GM18951 (cell line): ENCODE measurements at regions not wholly inside any gene's neighbourhood (a gene's known extent, or its start where the extent isn't known, plus 50 kb on each side); places are given as distances from the start of the nearest gene placed in this dataset.

ENCODE experiments used
- POLR2A ChIP-seq: IDR thresholded peaks from 4 replicates; pipeline ENCODE4 v1.6.1; 2011; ENCODE audit warnings: mild to moderate bottlenecking; ENCODE audit not compliant: insufficient read length, insufficient read depth; ENCODE audit errors: extremely low read depth
- in situ Hi-C: fragments of 300-500 bp; cut with MboI; formaldehyde crosslinking; loops from one replicate; pipeline ENCODE4 v1.12.0; 2022; ENCODE audit warnings: low sequenced_read_pairs, mixed read lengths, inconsistent platforms; ENCODE audit not compliant: unreplicated experiment

DNA sequence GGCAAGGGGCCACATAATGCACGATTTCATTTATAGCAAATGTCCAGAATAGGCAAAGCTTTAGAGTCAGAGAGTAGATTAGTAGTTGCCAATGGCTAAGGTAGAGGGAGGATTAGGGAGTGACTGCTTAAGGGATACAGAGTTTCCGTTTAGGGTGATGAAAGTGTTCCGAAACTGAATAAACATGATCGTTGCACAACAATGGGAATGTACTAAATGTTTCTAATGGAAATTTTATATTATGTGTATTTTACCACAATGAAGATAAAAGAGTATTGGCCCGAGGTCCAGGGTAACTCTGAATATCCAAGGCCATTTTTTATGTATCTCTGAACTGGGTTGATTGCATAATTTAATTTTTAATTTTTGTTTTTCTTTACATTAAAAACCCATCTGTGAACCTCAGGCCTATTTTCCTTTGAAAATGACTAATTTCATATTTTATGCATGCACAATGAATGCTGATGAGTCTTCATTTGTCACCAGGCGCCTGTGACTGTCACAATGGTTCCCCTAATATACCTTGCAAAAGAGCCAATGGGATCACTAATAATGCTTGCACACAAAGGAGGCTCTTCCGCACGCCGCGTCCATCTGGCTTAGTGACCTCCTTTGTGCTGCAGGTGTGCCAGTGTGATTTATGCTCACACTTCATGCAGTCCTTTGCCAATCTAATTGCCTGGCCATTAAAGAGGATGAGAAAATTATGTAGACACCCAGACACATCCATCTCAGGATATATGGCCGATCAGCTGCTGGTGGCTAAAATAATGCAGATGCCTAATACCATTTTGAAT lies 612.5 kb downstream of the CDH26 start:
- no peak for TF ChIP-seq POLR2A
- in situ Hi-C loops = no loop called here

DNA sequence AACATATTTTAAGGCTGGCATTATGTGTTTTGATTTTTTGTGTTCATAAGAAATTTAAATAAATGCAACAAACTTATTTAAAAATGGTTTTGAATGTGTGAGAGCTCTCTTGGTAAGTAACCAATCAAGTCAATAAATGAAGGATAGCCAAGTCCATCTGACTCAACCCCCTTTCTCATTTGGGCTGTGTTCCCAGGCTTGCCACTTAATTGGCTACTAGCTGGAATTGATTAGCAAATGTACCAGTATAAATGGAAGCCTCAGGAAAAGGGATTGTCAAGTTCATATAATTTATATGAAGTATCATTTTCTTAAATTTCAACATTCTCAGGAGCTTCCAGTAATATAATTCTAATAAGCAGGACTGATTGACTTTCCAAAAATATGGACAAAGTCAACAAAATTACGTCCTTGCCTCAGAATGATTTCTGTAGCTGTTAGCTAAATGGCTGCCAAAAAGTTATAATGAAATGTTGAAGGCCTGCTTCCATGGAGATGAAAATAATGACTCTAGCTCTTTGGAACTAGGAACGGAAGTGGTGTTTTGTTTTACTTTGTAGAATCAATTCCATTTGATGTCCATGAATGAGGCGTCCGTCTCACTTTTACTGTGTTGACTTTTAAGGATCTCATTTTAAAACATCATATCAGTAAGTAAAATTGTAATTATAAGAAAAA lies 614.9 kb downstream of the CDH26 start:
- in situ Hi-C loops = no loop called here

DNA sequence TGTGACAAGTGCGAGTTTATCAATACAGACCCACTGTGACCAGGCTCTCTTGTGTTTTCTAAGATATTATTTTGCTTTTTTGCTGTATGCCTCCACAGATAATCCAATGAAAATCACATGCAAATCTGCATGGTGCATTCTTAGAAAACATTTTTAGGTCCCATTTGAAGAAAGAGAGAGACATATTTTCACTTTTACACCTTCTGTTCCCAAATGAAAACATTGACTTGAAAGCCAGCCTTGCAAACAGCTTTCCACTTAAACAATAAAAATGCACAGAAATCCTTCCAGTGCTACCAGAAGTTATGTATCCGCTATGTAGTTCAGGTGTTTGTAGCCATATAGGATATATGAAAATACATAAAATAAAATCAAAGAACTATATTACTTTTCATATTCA lies 618.0 kb downstream of the CDH26 start:
- no peak for TF ChIP-seq POLR2A
- in situ Hi-C loops = no loop called here

More for the DNA sequence above, 614.9 kb downstream of the CDH26 start:
- no peak for TF ChIP-seq POLR2A

DNA sequence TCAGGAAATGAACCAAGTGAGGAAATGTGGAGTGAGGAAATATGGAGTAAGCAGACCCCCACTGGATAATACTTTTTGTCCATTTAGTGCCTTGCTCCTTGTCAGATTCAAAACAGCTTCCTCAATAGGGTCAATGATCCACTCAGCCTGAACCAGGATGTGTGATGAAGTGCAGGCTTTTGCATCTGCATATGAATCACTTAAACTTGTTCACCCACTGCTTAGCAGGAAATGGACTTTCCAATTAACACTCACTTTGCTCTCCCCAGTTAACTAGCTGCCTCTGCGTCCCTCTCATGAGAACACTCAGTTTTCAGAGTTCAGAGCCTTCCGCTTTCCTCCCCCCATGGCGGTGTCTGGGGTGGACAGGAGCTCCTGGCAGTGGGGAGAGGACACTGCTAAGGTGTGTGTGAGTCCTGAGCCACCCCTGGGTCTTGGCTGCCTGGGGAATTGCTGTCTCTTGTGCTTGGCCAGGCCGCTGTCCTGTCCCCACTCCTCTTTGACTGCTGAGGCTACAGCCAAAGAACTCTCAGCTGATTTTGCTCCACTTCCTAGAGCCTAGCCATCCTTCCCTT lies 621.8 kb downstream of the CDH26 start:
- in situ Hi-C loops = no loop called here
- no peak for TF ChIP-seq POLR2A

DNA sequence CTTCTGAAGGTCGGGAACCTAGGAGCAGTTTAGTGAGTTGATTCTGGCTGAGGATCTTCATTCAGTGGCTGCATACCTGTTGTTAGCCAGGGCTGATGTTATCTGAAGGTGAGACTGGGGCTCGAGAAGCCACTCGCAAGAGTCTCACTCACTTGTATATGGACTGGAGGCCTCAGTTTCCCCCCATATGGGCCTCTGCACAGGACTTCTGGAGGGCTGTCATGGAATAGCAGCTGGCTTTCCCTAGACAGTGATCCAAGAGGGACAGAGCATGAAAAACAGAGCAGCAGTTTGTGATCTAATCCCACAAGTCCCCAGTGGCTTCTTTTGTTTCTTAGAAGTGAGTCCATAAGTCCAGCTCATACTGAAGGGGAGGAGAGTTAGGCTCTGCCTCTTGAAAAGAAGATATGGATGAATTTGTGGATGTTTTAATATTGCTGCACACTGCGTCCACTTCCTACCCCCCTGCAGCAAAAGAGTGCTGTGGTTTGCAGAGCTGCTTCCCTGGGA lies 623.4 kb downstream of the CDH26 start:
- TF ChIP-seq POLR2A = no peak
- in situ Hi-C loops = no loop called here

DNA sequence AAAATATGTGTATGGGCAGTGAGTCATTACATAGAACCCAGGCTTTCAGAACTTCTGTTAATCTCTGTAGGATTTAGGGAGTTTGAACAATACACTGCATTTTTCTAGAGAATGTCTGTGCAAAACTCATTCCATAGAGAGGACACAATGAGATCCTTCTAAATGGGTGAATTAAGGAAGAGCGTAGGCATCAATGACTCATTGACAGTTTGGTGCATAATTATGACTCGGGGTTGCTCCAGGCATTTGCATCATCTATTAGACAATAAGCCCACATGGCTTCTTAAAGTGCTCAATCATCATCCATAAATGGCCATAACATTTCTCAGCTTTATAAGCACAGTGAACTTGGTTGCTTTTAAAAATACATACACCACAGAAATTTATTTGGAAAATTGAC lies 625.5 kb downstream of the CDH26 start:
- no peak for TF ChIP-seq POLR2A
- in situ Hi-C loops = no loop called here

DNA sequence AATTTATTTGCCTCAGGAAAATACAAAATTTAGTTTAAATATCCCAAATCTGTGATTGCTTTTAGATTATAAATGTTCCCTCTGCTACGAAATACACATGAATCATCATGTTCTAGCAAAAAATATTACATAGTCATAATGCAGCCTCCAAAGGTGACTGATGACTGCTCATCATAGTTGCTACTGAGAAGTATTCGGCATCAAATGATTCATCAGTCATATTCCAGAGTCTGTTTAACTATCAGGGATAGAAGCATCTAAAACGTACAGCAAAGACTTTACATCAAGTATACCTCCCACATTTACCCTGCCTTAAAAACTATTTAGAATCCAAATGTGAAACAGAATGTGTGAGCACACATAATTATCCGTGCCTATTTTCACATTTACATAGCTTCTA lies 626.0 kb downstream of the CDH26 start:
- in situ Hi-C loops = no loop called here
- TF ChIP-seq POLR2A = no peak

DNA sequence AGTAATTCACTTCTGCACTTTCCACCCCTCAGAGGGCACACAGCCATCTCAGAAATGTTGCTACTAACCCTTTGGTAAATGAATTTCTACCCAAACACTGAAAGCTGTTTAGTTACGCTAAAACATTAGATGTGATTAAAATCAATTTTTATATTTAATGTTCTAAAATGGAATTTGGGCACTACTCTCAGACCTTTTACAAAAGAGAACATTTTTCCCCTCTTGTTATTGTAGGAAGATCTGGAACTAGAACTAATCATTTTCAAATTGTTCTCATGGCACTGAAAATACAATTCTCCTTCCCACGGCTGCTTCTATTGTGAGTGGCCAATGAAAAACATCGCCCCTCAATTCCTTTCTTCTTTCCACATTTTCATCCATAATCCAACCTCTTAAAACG lies 627.4 kb downstream of the CDH26 start:
- in situ Hi-C loops = no loop called here

DNA sequence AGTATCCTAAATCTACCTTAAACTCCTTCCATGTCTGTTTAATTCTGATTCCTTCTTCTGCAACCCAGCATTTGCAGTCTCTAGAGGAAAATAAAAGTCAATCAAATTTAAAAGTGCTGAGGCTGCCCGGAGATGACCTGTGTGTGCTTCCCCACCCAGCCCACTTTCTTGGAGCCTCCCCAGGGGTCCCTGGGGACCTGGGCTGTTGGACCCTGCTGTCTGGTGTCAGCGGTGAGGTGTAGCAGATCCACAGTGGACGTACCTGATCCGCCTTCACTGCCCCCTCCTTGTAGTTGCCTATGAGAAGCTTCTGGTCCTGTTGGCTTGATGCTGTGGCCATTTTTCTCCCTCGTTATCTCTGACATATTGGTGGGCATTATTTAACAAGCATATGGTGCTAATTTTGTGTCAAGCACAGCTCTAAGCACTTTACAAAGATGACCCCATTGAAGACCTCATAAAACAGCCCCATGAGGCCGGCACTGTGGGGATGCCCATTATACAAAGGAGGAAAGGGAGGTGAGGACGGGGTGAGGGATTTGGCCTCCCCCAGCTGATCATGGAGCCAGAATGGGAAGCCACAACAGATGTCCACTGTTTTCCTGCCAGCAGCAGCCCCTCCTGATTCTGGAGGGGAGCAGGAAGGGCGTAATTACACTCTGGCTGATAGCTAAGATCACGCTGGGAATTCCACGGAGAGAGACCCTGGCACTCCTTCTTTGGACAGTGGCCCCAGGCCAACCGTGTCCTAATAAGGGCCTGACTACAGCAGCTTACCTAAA lies 628.2 kb downstream of the CDH26 start:
- in situ Hi-C loops = no loop called here
- TF ChIP-seq POLR2A = no peak

More for the DNA sequence above, 627.4 kb downstream of the CDH26 start:
- TF ChIP-seq POLR2A = no peak

DNA sequence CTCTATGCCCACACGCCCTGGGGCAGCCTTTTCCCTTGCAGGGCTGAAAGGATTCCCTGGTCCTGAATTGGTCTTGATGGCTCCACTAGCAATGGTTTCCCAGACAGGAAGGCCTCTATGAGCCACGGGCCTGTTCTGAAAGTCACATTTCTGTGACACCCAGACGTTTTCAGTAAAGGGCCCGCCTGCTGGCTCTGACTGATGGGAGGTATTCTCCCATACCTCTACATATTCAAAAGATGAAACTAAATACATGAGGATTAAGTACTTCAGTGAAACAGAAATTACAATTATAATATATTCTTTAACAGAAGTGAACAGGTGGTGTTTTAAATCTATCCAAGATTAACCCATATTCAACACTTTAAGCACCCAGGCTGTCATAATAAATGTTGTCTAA lies 629.8 kb downstream of the CDH26 start:
- in situ Hi-C loops = no loop called here
- no peak for TF ChIP-seq POLR2A

DNA sequence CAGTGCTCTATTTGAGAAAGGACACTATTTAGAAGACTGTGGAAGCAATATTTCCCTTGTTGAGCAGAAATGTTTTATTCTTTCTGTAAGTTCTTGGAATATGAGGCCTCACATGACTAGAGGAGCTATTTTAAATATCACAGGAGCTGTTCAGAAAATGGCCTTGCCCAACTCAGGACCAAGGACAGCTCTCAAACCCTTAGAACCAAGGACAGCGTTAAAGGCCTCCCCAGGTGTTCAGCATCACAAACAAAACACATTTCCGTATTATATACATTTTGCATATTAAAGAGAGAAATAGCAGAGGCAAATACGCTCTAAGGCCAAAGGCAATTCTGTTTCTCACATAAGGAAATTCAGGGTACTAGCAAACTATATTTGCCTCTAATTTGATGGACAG lies 631.4 kb downstream of the CDH26 start:
- in situ Hi-C loops = no loop called here
- no peak for TF ChIP-seq POLR2A

DNA sequence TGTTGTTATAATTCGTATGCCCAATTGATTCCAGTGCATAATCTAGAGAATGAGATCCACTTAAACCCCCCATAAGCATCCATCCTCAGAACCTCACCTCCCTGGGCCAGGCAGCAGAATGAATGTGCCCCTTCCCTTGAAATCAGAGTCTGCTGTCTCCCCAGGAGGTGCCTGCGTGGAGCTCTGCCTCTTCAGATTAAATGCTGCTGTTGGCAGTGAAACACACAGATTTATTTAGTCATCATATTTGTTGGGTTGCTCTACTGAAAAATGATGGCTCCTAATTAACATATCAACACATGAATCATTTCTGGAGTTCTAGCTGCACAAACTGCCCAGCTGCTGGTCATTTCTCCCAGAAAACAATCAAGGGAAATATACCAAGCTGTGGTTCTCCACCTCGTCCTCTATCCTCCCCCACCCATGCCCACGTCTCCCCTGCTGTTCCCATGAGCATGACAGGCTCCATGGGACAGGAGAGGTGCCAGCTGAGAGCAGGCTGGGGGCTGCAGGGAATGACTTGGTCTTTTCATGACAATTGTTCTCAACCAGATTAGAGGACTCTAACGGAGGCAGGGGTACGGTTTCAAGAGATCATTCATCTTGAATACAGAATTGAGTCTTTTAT lies 633.1 kb downstream of the CDH26 start:
- in situ Hi-C loops = no loop called here
- no peak for TF ChIP-seq POLR2A

DNA sequence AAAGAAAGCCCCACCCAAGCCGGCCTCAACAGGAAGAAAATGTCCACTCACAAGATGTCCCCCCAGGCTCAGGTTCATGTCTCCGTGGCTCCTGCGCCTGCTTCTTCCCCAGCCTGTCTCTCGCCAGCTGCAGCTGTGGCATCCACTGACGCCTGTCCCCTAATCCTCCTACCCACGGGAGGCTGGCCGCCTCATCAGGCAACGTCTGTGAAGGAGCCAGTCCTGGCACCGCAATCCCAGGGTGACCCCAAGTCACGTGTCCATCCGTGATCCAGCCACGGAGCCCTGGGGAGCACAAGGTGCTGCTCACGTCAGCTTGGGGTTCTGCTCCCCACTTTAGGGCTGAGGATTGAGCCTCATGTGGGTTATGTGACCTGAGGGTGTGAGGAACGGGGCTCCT lies 640.3 kb downstream of the CDH26 start:
- no peak for TF ChIP-seq POLR2A
- in situ Hi-C loops = no loop called here

DNA sequence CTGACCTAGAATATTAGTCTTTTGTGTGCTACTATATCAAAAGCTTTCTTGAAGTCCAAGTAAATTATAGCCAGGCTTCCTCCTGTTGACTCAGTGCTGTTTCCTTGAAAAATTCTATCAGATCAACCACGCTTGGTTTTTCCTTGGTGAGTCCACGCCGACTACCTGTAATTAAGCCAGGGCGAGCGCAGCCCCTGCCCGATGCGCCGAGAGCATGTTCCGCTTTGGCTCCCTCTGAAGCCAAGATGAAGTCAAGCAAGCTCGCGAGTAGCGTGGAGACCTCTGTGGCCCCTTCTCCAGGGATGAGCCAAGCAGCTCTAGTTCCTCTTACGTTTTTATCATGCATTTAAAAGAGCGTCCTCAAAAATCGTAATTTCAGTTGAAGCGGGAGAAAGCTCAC lies 641.2 kb downstream of the CDH26 start:
- in situ Hi-C loops = no loop called here
- TF ChIP-seq POLR2A = no peak
